NCI-H345 treated with DMSO at 0.1 percent for 48 hours (cell line): ENCODE measurements at regions not wholly inside any gene's neighbourhood (a gene's known extent, or its start where the extent isn't known, plus 50 kb on each side); places are given as distances from the start of the nearest gene placed in this dataset.

ENCODE experiments used
- DNase-seq: peaks from one replicate; lab custom pipeline; 2025; ENCODE audit not compliant: unreplicated experiment; lab: John Stamatoyannopoulos, UW

GRCh38 chr13:86714495-86714894 is 915.3 kb upstream of the SLITRK6 start:
- no peak for DNase-seq

GRCh38 chr13:86725105-86725504 is 925.9 kb upstream of the SLITRK6 start:
- no peak for DNase-seq

GRCh38 chr13:86729206-86729605 is 930.0 kb upstream of the SLITRK6 start:
- DNase-seq: no peak

- DNase-seq: no peak
These were observed 932.8 kb upstream of the SLITRK6 start for GRCh38 chr13:86731987-86732386.

- no peak for DNase-seq
These were observed 933.7 kb upstream of the SLITRK5 start for GRCh38 chr13:86737334-86737932.

GRCh38 chr13:86741762-86742285 is 929.3 kb upstream of the SLITRK5 start:
- no peak for DNase-seq

GRCh38 chr13:86757236-86757978 is 913.8 kb upstream of the SLITRK5 start:
- no peak for DNase-seq

- DNase-seq: no peak
These were observed 913.1 kb upstream of the SLITRK5 start for GRCh38 chr13:86758116-86758515.

GRCh38 chr13:86760620-86761019 is 910.6 kb upstream of the SLITRK5 start:
- DNase-seq: no peak

- no peak for DNase-seq
These were observed 905.7 kb upstream of the SLITRK5 start for GRCh38 chr13:86765462-86765861.

GRCh38 chr13:86788616-86789015 is 882.6 kb upstream of the SLITRK5 start:
- DNase-seq: no peak

GRCh38 chr13:86792153-86792651 is 879.0 kb upstream of the SLITRK5 start:
- DNase-seq: no peak

GRCh38 chr13:86795858-86796257 is 875.3 kb upstream of the SLITRK5 start:
- no peak for DNase-seq

GRCh38 chr13:86810361-86810760 is 860.8 kb upstream of the SLITRK5 start:
- DNase-seq: no peak

- no peak for DNase-seq
These were observed 858.0 kb upstream of the SLITRK5 start for GRCh38 chr13:86813198-86813597.

GRCh38 chr13:86825410-86825809 is 845.8 kb upstream of the SLITRK5 start:
- DNase-seq: no peak

GRCh38 chr13:86826232-86826631 is 844.9 kb upstream of the SLITRK5 start:
- DNase-seq: no peak

- DNase-seq: no peak
These were observed 841.1 kb upstream of the SLITRK5 start for GRCh38 chr13:86830046-86830445.

GRCh38 chr13:86831084-86831483 is 840.1 kb upstream of the SLITRK5 start:
- DNase-seq: no peak

GRCh38 chr13:86838411-86839120 is 832.6 kb upstream of the SLITRK5 start:
- no peak for DNase-seq

GRCh38 chr13:86839221-86839620 is 832.0 kb upstream of the SLITRK5 start:
- no peak for DNase-seq
